ENCODE measurements at regions not wholly inside any gene's neighbourhood (a gene's known extent, or its start where the extent isn't known, plus 50 kb on each side); places are given as distances from the start of the nearest gene placed in this dataset.

DNA sequence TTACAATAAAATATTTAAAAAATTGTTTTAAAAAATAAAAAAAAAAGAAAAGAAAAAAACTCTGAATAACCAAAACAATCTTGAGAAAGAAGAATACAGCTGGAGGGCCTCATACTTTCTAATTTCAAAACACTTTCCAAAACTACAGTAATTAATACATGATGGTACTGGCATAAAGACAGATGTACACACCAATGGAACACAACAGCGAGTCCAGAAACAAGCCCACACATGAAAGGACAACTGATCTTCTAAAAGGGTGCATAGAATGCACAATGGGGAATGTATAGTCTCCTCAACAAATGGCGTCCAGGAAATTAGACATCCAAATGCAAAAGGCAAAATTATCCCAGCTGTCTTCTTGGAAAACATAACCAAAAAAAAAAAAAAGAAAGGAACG, 99.6 kb downstream of the LURAP1L start:
- no peak for DNase-seq (ENCODE audit: low spot score)

DNA sequence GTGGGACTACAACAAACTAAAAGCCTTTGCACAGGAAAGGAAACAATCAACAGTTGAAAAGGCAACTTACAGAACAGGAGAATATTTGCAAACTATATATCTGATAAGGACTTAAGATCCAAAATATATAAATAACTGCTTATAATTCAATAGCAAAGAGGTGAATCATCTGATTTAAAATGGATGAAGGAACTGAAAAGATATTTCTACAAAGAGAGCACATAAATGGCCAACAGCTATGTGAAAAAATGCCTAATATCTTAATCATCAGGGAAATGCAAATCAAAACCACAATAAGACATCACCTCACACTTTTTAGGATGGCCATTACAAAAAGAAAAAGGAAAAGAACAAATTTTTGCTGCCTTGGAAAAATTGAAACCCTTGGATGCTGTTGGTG, 100.4 kb downstream of the LURAP1L start:
- DNase-seq (ENCODE audit: low spot score) = no peak

DNA sequence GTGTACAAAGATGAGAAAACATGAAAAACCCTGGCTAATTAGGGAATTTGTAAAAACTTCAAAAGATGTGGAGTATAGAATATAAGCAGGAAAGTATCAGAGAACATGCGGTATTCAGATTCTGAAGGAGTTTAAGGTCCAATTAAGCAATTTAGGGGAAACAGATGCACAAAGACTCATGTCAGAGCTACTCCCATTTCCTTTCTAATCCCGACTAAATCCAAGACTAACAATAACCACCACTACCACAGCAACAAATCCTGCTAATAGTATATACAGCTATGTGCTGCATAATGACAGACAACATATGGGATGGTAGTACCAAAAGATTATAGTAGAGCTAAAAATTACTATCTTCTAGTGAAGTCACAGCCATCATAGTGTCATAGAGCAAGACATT, 102.1 kb downstream of the LURAP1L start:
- no peak for DNase-seq (ENCODE audit: low spot score)

- DNase-seq (ENCODE audit: low spot score) = no peak
Observed at GRCh38 chr9:12878351-12878978, 103.6 kb downstream of the LURAP1L start.

- DNase-seq (ENCODE audit: low spot score) = no peak
Observed at GRCh38 chr9:12879961-12880360, 105.1 kb downstream of the LURAP1L start.

DNA sequence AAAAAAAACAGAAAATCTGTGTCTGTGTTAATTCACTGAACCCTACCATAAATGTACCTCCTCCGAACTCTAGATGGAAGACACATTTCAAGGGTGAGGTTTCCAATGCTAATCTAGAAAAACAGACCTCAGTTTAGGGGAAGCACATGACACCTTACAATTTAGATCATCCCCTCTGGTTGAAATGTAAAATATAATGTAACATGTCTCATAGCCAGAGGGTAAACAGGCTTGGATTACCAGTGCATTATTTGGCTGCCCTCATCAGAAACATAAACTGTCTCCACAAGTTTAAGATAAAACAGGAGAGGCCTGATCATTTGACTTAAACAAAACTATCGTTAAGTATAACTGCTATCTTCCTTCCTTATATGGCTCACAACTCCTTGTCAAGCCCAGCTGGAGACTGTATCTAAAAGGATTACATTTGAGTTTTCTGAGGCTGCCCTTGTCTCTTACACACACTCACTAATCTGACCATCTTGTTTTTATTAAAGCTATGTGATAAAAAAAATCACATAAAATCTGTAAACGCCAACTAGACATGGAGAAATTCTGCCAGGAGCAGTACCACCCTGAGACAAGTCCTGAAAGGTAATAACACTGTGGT, 105.7 kb downstream of the LURAP1L start:
- no peak for DNase-seq (ENCODE audit: low spot score)

DNA sequence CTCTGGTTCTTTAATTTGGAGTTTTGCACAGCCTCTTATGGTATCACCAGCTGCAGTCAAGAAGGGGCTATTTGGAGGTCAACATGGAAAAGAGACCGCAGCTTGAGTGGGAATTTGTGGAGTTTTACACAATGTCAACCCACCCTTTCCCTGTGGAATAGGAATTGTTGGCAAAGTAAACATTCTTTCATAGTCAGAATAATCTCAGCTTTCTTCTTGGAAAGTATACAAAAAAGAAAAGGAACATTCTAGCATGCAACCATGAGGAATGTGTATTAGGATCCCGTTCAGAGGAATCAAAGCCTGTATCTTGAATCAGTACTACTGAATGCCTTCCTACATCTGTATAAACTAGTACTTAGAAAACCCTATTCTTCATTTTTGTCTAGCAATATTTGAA, 107.6 kb downstream of the LURAP1L start:
- no peak for DNase-seq (ENCODE audit: low spot score)

DNA sequence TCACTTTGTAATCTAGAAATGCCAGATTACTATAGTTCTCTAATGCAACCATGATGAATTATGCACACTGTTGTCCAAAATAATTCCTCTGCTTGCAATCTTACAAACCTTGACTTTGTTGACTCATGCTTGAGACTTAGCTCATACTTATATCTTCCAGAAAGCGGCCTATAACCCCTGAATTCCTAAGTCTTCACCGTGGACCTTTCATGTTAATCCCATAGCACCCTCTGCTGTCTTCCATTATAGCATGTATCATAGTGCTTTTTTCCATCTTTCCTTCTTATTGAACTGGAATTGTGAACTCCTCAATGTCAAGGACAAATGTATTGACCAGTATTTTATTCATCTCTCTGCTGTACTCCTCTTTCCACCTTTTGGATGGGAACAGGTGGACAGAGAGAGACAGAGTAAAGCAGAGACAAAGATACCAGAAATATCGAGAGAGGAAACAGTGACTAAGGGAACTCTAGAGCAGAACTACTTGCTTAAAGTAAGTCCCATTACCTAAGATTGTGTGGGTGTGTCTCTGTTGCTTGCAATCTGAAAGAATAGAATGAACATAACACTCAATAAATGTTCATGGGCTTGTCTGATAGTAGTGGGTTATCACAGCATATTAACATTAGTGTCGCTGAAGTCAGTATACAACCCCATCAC, 110.0 kb downstream of the LURAP1L start:
- DNase-seq (ENCODE audit: low spot score) = no peak

DNA sequence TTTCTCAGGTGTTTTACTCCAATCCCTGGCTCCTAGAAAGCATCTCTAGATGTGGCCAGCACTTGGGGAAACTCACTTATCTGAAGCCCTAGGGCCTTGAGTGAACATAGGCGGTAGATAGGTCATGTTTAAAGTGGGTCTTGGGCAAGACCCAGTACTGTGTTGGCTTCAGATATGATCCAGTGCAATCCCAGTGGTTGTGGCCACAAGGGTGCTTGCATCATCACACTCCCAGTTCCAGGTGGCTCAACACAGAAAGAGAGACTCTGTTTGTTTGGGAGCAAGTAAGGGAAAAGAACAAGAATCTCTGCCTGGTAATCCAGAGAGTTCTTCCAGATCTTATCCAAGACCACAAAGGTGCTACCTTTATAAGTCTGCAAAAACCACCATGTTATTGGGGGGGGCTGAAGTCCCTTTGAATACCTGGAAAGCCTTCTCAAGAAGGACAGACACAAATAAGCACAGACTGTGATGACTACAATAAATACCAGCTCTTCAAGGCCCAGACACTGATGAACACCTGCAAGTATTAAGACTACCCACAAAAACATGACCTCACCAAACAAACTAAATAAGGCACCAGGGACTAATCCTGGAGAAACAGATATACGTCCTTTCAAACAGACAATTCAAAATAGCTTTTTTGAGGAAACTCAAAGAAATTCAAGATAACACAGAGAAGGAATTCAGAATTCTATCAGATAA, 114.7 kb downstream of the LURAP1L start:
- no peak for DNase-seq (ENCODE audit: low spot score)

DNA sequence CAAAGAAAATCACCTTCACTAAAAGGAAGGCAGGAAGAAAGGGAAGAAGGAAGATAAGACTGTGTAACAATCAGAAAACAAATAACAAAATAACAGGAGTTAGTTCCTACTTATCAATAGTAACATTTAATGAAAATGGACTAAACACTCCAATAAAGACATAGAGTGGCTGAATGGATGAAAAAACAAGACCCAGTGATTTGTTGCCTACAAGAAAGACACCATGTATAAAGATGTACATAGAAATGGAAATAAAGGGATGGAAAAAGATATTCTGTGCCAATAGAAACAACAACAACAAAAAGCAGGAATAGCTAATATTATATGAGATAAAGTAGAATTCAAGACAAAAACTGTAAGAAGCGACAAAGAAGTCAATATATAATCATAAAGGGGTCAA, 116.8 kb downstream of the LURAP1L start:
- DNase-seq (ENCODE audit: low spot score) = no peak

DNA sequence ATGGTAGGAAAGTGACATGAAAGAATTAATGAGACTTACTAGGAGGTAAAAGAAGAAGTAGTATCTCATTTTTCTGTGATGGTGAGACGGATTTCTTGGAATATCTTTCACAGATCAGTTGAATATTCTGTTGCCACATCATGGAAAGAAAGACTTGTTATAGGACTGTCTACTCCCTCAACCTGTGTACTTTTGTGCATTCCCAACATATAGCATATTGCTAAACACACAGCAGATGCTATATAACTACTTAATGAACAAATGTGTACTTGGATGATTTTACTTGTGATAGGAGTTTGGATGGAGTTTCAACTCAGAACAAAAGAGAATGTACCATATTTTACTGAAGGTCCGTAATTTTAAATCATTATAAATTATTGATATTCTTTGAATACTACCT, 128.5 kb downstream of the LURAP1L start:
- DNase-seq (ENCODE audit: low spot score) = no peak

DNA sequence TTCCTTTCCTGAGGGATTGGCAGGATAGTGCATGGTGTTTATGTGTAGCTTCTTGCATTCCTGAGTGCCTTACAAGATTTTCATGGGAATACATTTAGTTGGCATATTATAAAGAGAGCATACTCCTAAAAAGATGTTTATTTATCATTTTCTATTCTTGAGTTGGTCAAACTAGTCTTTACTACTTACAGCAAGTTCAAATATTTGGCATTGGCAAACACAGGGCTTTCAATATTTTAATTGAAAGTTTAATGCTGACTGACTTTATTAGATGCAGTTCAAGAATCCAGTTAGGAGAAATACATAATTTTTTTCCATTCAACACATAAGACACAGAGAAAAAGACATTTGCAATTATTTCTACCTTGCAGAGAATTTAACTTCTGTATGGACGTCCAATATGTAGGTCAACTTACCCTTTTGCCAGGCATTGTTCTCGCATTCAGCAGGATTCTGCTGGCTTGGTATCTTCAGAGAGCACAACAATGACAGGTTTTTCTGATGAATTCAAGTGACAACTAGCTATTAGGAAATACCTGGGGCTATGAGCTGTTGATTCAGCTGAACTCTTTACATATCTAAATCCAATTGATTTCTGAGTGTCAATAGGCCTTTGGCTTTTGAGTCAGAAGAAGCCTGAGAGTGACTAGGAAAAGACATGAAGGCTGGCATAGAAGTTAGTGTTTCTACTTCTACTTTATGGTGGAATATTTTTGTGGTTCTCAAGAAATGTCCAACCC, 129.6 kb downstream of the LURAP1L start:
- no peak for DNase-seq (ENCODE audit: low spot score)

DNA sequence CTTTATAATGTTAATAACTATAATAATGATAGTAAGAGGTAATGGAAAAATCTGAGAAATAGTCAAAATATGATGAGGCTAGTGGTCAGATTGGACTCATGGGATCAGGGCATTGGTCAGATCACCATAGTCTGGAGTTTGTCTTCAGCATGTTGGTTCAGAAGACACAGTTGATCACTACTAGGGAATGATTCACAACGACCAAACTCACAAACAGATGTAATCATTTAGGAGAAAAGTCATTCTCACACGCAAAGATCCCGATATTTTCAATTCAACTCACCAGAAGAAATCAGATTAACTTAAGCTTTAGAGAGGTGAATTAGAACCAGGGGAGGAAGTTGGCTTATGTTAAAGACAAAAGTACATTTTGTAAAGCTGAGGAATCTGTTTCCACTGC, 131.8 kb downstream of the LURAP1L start:
- DNase-seq (ENCODE audit: low spot score) = no peak

DNA sequence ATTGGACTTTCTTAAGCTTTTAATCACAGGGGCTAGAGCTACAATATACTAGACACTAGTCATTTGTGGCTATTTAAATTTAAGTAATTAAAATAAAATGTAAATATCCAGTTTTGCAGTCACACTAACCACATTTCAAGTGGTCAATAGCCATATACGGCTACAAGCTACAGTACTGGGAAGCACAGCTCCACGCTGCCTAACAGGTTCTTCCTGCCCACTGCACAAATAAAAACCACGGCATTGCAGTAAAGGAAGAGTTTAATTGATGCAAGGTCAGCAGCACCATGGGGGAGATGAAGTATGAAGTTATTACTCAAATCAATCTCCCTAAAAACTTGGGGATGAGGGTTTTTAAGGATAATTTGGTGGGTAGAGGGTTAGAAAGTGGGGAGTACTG, 134.1 kb downstream of the LURAP1L start:
- no peak for DNase-seq (ENCODE audit: low spot score)

DNA sequence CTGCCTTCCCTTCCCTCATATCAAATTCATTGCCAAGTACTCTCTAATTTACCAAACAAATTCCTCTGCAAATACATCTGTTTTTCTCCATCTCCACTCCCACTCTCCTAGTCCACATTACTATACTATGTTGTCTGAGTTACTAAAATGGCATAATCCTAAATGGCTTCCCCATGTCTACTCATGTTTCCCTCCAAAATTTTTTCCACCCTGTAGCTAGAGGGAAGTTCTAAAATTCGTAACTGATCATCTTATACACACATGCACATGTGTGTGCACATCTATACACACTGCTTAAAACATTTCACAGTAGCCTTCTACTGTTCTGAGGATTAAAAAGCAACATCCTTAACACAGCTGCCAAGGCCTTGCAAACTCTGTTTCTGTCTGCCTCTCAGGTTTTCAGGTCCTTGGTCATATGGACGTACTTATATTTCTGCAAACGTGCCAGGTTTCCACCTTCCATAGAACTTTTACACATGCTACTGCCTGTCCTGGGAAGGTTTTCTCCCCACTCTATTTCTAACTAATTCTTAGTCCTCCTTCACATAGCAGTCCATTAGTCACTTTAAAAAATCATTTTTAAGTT, 140.6 kb downstream of the LURAP1L start:
- DNase-seq (ENCODE audit: low spot score) = no peak

GRCh38 chr9:12916042-12916441, 141.2 kb downstream of the LURAP1L start:
- no peak for DNase-seq (ENCODE audit: low spot score)

- DNase-seq (ENCODE audit: low spot score) = no peak
Observed at GRCh38 chr9:12920437-12920836, 145.6 kb downstream of the LURAP1L start.

GRCh38 chr9:12921621-12922020, 146.8 kb downstream of the LURAP1L start:
- DNase-seq (ENCODE audit: low spot score) = no peak

GRCh38 chr9:12922224-12922866, 147.5 kb downstream of the LURAP1L start:
- DNase-seq (ENCODE audit: low spot score) = no peak

GRCh38 chr9:12923468-12924009, 148.7 kb downstream of the LURAP1L start:
- DNase-seq (ENCODE audit: low spot score) = no peak

DNA sequence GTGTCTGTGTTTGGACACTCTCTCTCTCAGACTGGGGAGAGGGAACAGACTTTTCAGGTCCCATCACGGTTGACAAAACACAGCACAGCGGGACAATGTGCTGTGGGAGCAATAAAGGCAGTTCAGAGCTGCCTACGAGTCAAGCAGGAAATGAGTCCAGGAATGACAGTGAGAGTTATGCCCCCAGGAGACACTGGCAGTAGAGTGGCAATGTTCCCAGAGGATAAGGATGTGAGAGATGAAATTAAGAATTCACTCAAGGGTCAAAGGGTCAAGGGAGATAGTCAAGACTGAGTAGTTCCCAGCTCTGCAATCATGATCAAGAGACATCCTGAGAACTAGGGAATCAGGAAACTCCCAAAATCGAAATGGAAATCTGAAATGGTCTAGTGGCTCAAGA, 156.1 kb downstream of the LURAP1L start:
- DNase-seq (ENCODE audit: low spot score) = no peak

All from left forelimb (tissue), 1 donor.